Loucy (cell line): ENCODE measurements at regions not wholly inside any gene's neighbourhood (a gene's known extent, or its start where the extent isn't known, plus 50 kb on each side); places are given as distances from the start of the nearest gene placed in this dataset.

Source experiments
- EZH2phosphoT487 ChIP-seq: fragments of 200-600 bp; IDR thresholded peaks from 2 replicates; pipeline ENCODE4 v1.6.1; 2018; ENCODE audit warnings: antibody characterized with exemption, mild to moderate bottlenecking, moderate library complexity, borderline replicate concordance
- TF ChIP-seq, protein P1 (sequence below): fragments of 200-600 bp; sonication (generic); conservative IDR thresholded peaks from 2 replicates; pipeline ENCODE4 v1.5.1; 2014; ENCODE audit warnings: mild to moderate bottlenecking, antibody characterized with exemption, low read length

DNA sequence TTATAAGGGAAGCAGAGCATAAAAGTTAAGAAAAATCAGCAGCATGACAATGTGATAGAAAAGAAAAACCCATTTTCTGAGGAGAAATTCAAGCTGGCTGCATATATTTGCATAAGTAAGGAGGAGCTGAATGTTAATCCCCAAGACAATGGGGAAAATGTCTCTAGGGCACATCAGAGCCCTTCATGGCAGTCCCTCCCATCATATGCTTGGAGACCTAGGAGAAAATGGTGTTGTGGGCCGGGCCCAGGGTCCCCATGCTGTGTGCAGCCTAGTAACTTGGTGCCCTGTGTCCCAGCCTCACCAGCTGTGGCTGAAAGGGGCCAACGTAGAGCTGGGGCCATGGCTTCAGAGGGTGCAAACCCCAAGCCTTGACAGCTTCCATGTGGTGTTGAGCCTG lies 100.6 kb upstream of the PLPPR4 start:
- TF ChIP-seq, protein P1, sequence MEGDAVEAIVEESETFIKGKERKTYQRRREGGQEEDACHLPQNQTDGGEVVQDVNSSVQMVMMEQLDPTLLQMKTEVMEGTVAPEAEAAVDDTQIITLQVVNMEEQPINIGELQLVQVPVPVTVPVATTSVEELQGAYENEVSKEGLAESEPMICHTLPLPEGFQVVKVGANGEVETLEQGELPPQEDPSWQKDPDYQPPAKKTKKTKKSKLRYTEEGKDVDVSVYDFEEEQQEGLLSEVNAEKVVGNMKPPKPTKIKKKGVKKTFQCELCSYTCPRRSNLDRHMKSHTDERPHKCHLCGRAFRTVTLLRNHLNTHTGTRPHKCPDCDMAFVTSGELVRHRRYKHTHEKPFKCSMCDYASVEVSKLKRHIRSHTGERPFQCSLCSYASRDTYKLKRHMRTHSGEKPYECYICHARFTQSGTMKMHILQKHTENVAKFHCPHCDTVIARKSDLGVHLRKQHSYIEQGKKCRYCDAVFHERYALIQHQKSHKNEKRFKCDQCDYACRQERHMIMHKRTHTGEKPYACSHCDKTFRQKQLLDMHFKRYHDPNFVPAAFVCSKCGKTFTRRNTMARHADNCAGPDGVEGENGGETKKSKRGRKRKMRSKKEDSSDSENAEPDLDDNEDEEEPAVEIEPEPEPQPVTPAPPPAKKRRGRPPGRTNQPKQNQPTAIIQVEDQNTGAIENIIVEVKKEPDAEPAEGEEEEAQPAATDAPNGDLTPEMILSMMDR: no peak
- no peak for TF ChIP-seq EZH2phosphoT487
